ENCODE measurements at regions not wholly inside any gene's neighbourhood (a gene's known extent, or its start where the extent isn't known, plus 50 kb on each side); places are given as distances from the start of the nearest gene placed in this dataset.

DNA sequence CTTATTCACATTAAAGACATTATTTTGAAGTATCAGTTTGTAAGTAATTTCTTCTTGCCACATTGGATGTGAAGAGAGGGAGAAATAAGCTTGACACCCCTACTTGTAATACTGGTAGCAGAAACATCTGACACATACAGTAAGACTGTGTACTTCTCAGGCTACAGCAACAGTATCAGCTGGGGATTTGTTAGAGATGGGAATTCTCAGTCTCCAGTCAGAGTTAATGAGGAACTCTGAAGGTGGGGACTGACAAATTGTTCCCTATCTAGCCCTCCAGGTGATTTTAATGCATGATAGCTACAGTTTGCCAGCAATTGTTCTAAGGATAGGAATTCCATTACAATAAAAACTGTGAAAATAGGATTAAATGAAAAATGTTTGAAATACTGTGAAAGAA, 524.8 kb downstream of the PRR16 start:
- TF ChIP-seq POLR2AphosphoS5 (IDR thresholded peaks at IDR 0.05): no peak
- no peak for TF ChIP-seq CTCF (IDR thresholded peaks at IDR 0.05)
